IMR-90 (cell line): ENCODE measurements at regions not wholly inside any gene's neighbourhood (a gene's known extent, or its start where the extent isn't known, plus 50 kb on each side); places are given as distances from the start of the nearest gene placed in this dataset.

ENCODE experiments used
- BHLHE40 ChIP-seq: fragments of 150-350 bp; IDR thresholded peaks from 2 replicates; pipeline ENCODE4 v1.6.1; 2016; ENCODE audit warnings: mild to moderate bottlenecking, low read depth, low read length
- CHD1 ChIP-seq: IDR thresholded peaks from 2 replicates; pipeline ENCODE4 v1.6.1; 2012; ENCODE audit warnings: low read depth, low read length, improper control_type of control experiment
- CTCF ChIP-seq: conservative IDR thresholded peaks from 2 replicates; pipeline ENCODE4 v1.5.1; 2012; ENCODE audit warnings: mild to moderate bottlenecking, low read depth, low read length, improper control_type of control experiment
- ELK1 ChIP-seq: fragments of 150-350 bp; IDR thresholded peaks from 2 replicates; pipeline ENCODE4 v1.6.1; 2016; ENCODE audit warnings: low read depth, mild to moderate bottlenecking, low read length, moderate library complexity, borderline replicate concordance
- FOS ChIP-seq: fragments of 150-350 bp; IDR thresholded peaks from 2 replicates; pipeline ENCODE4 v1.6.1; 2016; ENCODE audit warnings: low read depth, low read length
- MAFK ChIP-seq: IDR thresholded peaks from 2 replicates; pipeline ENCODE4 v1.6.1; 2012; ENCODE audit warnings: low read depth, low read length, improper control_type of control experiment
- MXI1 ChIP-seq: IDR thresholded peaks from 2 replicates; pipeline ENCODE4 v1.6.1; 2012; ENCODE audit warnings: low read depth, mild to moderate bottlenecking, low read length, moderate library complexity, borderline replicate concordance
- POLR2A ChIP-seq: IDR thresholded peaks from 2 replicates; pipeline ENCODE4 v1.6.1; 2012; ENCODE audit warnings: mild to moderate bottlenecking, low read depth, low read length
- RAD21 ChIP-seq: IDR thresholded peaks from 2 replicates; pipeline ENCODE4 v1.6.1; 2012; ENCODE audit warnings: low read length, improper control_type of control experiment
- RCOR1 ChIP-seq: IDR thresholded peaks from 2 replicates; pipeline ENCODE4 v1.6.1; 2012; ENCODE audit warnings: mild to moderate bottlenecking, low read length, improper control_type of control experiment; ENCODE audit not compliant: insufficient replicate concordance
- RFX5 ChIP-seq: IDR thresholded peaks from 2 replicates; pipeline ENCODE4 v1.8.0; 2012; ENCODE audit warnings: low read depth, mild to moderate bottlenecking, low read length, moderate library complexity
- USF2 ChIP-seq: fragments of 150-350 bp; IDR thresholded peaks from 2 replicates; pipeline ENCODE4 v1.6.1; 2017; ENCODE audit warnings: mild to moderate bottlenecking, antibody characterized with exemption, low read length, low read depth

GRCh38 chr1:60483509-60483908 lies 409.9 kb upstream of the C1orf87 start:
- TF ChIP-seq CTCF (no peak), MXI1 (no peak), MAFK (no peak), POLR2A (no peak), RCOR1 (no peak), RAD21 (no peak), FOS (no peak), CHD1 (no peak), ELK1 (no peak), BHLHE40 (no peak), USF2 (no peak), RFX5 (no peak)
